Prostate gland (tissue), 2 donors: ENCODE measurements at regions not wholly inside any gene's neighbourhood (a gene's known extent, or its start where the extent isn't known, plus 50 kb on each side); places are given as distances from the start of the nearest gene placed in this dataset.

Experiments
- POLR2A ChIP-seq: fragments of 450-650 bp; IDR thresholded peaks from one replicate; pipeline ENCODE4 v1.6.1; 2016; ENCODE audit warnings: antibody characterized with exemption, mild to moderate bottlenecking
- POLR2AphosphoS5 ChIP-seq: sonication (generic); formaldehyde crosslinking; IDR thresholded peaks from one replicate; pipeline ENCODE4 v1.6.1; 2017; ENCODE audit warnings: antibody characterized with exemption
- TF ChIP-seq, protein P1 (sequence below), 4 experiments: fragments of 200-600 bp in 2 of 4; fragments of 450-650 bp in 2 of 4; sonication (generic) in 2 of 4; IDR thresholded peaks; 1 replicate in 3 of 4; 2 replicates in 1 of 4; pipeline ENCODE4 v1.5.1; 2016 to 2019; ENCODE audit warnings: antibody characterized with exemption in 4 of 4, mild to moderate bottlenecking in 2 of 4, moderate library complexity in 2 of 4

- TF ChIP-seq POLR2AphosphoS5 = no peak
- TF ChIP-seq, protein P1, sequence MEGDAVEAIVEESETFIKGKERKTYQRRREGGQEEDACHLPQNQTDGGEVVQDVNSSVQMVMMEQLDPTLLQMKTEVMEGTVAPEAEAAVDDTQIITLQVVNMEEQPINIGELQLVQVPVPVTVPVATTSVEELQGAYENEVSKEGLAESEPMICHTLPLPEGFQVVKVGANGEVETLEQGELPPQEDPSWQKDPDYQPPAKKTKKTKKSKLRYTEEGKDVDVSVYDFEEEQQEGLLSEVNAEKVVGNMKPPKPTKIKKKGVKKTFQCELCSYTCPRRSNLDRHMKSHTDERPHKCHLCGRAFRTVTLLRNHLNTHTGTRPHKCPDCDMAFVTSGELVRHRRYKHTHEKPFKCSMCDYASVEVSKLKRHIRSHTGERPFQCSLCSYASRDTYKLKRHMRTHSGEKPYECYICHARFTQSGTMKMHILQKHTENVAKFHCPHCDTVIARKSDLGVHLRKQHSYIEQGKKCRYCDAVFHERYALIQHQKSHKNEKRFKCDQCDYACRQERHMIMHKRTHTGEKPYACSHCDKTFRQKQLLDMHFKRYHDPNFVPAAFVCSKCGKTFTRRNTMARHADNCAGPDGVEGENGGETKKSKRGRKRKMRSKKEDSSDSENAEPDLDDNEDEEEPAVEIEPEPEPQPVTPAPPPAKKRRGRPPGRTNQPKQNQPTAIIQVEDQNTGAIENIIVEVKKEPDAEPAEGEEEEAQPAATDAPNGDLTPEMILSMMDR (IDR thresholded peaks at IDR 0.05) = no peak
- TF ChIP-seq POLR2A = no peak
Observed at GRCh38 chr16:22692916-22693637, 120.9 kb upstream of the HS3ST2 start.
